ENCODE measurements at regions not wholly inside any gene's neighbourhood (a gene's known extent, or its start where the extent isn't known, plus 50 kb on each side); places are given as distances from the start of the nearest gene placed in this dataset.

DNA sequence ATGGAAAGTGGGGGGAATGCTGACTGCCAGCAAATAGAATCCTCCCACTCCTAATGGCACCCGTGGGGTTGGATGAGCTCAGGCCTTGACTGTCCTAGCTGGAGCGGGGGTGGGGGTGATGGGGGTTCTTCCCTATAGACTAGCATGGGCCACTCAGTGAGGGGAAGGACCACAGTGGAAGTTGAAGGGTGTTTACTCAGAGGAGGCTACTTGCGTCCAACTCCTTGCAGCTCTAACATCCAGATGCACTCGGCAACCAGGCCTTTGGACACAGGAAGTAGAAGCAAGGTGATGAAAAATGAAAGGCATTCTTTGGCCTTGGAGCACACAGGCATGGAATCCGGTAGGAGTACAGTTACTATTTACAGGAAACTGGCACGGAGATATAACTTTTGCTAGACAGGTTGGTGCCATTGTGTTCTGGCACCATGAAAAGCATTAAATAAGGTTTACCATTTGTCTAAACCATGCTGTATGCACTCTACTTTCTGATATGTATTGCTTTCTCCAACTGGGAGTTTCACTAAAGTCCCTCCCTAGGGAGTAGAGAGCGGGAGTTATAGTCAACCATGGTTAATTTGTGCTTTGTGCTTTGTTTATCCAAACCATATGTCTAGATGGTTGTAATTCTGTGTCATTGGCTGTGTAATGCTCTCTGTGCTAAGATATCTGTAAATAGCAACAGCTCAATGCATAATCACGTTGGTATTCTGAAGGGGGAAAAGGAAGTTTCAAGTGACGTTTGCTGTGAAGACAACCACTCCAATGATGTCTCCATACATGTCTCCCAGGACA lies 125.3 kb downstream of the TSHZ3 start:
- no peak for DNase-seq (ENCODE audit: low spot score)
- Histone ChIP-seq H3K36me3 (no peaks in the 10 kb centered on the region), H3K27me3 (replicated peaks; ENCODE audit: insufficient read depth) (peaks cover 3% of the 10 kb centered on the region), H3K9me3 (no peaks in the 10 kb centered on the region), H3K27ac (no peak overlapping the region), H3K4me3 (no peak overlapping the region), H3K4me1 (replicated peaks) (no peaks in the 10 kb centered on the region)
- TF ChIP-seq, protein P1, sequence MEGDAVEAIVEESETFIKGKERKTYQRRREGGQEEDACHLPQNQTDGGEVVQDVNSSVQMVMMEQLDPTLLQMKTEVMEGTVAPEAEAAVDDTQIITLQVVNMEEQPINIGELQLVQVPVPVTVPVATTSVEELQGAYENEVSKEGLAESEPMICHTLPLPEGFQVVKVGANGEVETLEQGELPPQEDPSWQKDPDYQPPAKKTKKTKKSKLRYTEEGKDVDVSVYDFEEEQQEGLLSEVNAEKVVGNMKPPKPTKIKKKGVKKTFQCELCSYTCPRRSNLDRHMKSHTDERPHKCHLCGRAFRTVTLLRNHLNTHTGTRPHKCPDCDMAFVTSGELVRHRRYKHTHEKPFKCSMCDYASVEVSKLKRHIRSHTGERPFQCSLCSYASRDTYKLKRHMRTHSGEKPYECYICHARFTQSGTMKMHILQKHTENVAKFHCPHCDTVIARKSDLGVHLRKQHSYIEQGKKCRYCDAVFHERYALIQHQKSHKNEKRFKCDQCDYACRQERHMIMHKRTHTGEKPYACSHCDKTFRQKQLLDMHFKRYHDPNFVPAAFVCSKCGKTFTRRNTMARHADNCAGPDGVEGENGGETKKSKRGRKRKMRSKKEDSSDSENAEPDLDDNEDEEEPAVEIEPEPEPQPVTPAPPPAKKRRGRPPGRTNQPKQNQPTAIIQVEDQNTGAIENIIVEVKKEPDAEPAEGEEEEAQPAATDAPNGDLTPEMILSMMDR (IDR thresholded peaks at IDR 0.05) = no peak
- TF ChIP-seq POLR2AphosphoS5 (IDR thresholded peaks at IDR 0.05) (no peak), POLR2A (IDR thresholded peaks at IDR 0.05) (no peak)
- 53% methylated on average over 9 of the region's 9 CpGs for WGBS
- intact Hi-C loops (cut with DNase I) = no loop called here

DNA sequence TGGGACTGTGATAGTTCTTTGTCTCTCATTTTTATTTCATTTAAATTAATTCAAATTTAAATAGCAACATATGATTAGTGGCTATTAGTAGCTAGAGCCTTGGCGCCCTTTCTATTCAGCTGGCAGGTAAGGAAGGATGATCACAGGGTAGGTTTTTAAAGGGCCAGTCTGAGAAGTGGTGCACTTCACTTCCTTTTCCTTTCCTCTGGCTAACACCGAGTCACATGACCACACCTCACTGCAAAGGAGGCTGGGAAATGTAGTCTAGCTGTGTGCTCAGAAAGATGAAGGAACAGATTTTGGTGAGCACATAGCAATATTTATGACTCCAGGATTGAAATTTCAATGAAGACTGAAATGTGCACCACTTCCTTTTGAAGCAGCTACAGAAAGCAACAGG lies 128.7 kb downstream of the TSHZ3 start:
- Histone ChIP-seq H3K4me1 (replicated peaks) (no peaks in the 10 kb centered on the region), H3K9me3 (no peaks in the 10 kb centered on the region), H3K36me3 (no peaks in the 10 kb centered on the region), H3K27ac (no peak overlapping the region), H3K4me3 (no peak overlapping the region), H3K27me3 (replicated peaks; ENCODE audit: insufficient read depth) (no peaks in the 10 kb centered on the region)
- no peak for DNase-seq (ENCODE audit: low spot score)
- TF ChIP-seq POLR2A (IDR thresholded peaks at IDR 0.05) = no peak
- TF ChIP-seq POLR2AphosphoS5 (IDR thresholded peaks at IDR 0.05) = no peak
- TF ChIP-seq, protein P1 (IDR thresholded peaks at IDR 0.05) = no peak
- intact Hi-C loops (cut with DNase I) = no loop called here
- 72% methylated on average over 2 of the region's 2 CpGs for WGBS

DNA sequence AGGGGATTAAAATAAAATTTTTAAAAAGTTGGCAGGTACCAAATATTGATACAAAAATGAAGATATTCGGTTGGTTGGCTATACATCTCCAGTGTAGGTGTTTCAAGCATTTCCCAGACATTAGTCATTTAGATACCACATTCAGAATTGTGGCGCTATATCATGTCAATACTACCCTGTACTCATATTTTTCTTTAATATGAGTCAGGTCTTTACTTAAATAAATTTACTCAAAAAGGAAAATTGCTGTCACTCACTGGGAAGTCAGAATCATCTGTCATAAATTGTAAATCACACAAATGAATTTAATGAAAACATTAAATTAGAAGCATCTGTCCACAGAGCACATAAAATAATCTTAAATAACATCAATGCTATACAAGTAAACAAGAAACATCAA lies 134.2 kb downstream of the TSHZ3 start:
- Histone ChIP-seq H3K27ac (no peak overlapping the region), H3K4me3 (no peak overlapping the region), H3K9me3 (no peaks in the 10 kb centered on the region), H3K4me1 (replicated peaks) (no peaks in the 10 kb centered on the region), H3K27me3 (replicated peaks; ENCODE audit: insufficient read depth) (no peaks in the 10 kb centered on the region), H3K36me3 (no peaks in the 10 kb centered on the region)
- intact Hi-C loops (cut with DNase I) = no loop called here
- DNase-seq (ENCODE audit: low spot score) = no peak
- TF ChIP-seq POLR2AphosphoS5 (IDR thresholded peaks at IDR 0.05) (no peak), POLR2A (IDR thresholded peaks at IDR 0.05) (no peak)
- TF ChIP-seq, protein P1 (IDR thresholded peaks at IDR 0.05) = no peak
- WGBS = 95% methylated on average over 2 of the region's 2 CpGs

DNA sequence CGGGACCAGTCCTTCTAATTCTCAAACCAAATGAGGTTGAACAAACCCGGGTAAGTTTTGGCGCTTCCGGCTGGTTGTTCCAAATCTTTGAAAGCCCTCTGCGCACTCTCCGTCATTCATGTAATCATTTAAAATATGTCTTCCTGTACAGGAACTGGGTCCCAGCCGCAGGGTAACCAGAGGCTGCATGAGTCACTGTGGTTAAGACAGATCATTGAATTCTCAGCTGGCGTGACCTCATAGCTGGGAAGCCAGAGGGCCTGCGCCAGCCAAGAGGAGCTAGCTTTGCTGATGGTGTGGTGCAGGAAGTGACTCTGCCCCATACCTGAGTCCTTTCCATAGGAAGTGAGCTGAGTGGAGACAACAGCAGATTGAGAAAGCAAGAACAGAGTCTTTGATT lies 135.2 kb downstream of the TSHZ3 start:
- H3K27me3 ChIP-seq (replicated peaks; ENCODE audit: insufficient read depth) = no peaks in the 10 kb centered on the region
- no peaks in the 10 kb centered on the region for H3K36me3 ChIP-seq
- no peak overlapping the region for H3K27ac ChIP-seq
- WGBS = 80% methylated on average over 9 of the region's 9 CpGs
- no peak overlapping the region for H3K4me3 ChIP-seq
- no peaks in the 10 kb centered on the region for H3K9me3 ChIP-seq
- peak; percentile 38 for DNase-seq (ENCODE audit: low spot score)
- H3K4me1 ChIP-seq (replicated peaks) = no peaks in the 10 kb centered on the region
- TF ChIP-seq, protein P1 (IDR thresholded peaks at IDR 0.05) = no peak
- TF ChIP-seq POLR2AphosphoS5 (IDR thresholded peaks at IDR 0.05) (peak; percentile 47), POLR2A (IDR thresholded peaks at IDR 0.05) (no peak)
- intact Hi-C loops (cut with DNase I) = no loop called here

DNA sequence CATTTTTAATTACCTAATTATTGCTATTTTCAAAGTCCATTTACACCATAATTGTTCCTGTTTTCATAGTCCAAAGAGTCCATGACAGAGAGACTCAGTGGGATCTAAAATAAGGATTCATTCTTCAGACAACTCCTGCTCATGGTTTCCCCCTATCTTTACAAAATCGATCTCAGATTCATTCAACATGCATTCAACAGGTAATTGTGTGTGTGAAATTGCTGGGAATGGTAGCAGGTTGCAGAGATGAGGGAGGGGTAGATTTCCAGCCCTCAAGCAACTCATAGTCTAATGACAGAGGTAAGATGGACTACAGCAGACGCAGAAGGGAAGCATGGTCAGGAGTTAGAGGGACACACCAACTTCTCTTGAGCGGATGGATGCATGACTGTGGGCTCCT lies 138.1 kb downstream of the TSHZ3 start:
- DNase-seq (ENCODE audit: low spot score) = no peak
- 92% methylated on average over 3 of the region's 3 CpGs for WGBS
- no peaks in the 10 kb centered on the region for H3K4me1 ChIP-seq (replicated peaks)
- TF ChIP-seq, protein P1 (IDR thresholded peaks at IDR 0.05) = no peak
- no peak for TF ChIP-seq POLR2A (IDR thresholded peaks at IDR 0.05)
- TF ChIP-seq POLR2AphosphoS5 (IDR thresholded peaks at IDR 0.05) = no peak
- H3K4me3 ChIP-seq = no peak overlapping the region
- no peaks in the 10 kb centered on the region for H3K9me3 ChIP-seq
- H3K27ac ChIP-seq = no peak overlapping the region
- H3K36me3 ChIP-seq = no peaks in the 10 kb centered on the region
- intact Hi-C loops (cut with DNase I) = no loop called here
- H3K27me3 ChIP-seq (replicated peaks; ENCODE audit: insufficient read depth) = no peaks in the 10 kb centered on the region

All from prostate gland (tissue), 2 donors.